SK-N-SH (cell line): ENCODE measurements at regions not wholly inside any gene's neighbourhood (a gene's known extent, or its start where the extent isn't known, plus 50 kb on each side); places are given as distances from the start of the nearest gene placed in this dataset.

Source experiments
- FOXM1 ChIP-seq: IDR thresholded peaks from 2 replicates; pipeline ENCODE4 v1.4.0; 2012; ENCODE audit warnings: low read depth, mild to moderate bottlenecking
- MAX ChIP-seq: IDR thresholded peaks from 2 replicates; pipeline ENCODE4 v1.4.0; 2012; ENCODE audit warnings: low read depth
- MXI1 ChIP-seq: IDR thresholded peaks from 2 replicates; pipeline ENCODE4 v1.6.1; 2012; ENCODE audit warnings: mild to moderate bottlenecking, low read depth, low read length, improper control_type of control experiment
- TF ChIP-seq, protein P1 (sequence below): fragments of 200-600 bp; sonication (generic); IDR thresholded peaks from 2 replicates; pipeline ENCODE4 v1.6.1; 2017; ENCODE audit warnings: antibody characterized with exemption, mild to moderate bottlenecking, moderate library complexity
- TF ChIP-seq, protein P2 (sequence below): IDR thresholded peaks from 2 replicates; pipeline ENCODE4 v1.6.1; 2012; ENCODE audit warnings: mild to moderate bottlenecking, low read depth, low read length, moderate library complexity

DNA sequence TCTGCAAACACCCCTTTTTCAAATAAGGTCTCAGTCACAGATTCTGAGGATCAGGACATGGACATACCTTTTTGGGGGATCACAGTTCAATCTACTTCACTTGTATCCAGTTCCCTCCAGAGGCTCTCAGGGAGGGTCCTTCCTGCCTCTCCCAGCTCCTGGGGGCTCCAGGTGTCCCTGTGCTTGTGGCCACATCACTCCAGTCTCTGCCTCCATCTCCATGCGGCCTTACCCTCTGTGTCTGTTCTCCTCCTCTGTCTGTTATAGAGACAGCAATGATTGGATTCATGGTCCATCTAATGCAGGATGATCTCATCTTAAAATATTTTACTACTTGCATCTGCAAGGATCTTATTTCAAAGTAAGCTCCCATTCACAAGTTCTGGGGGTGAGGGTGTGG, 269.6 kb downstream of the ASMT start:
- TF ChIP-seq, protein P1, sequence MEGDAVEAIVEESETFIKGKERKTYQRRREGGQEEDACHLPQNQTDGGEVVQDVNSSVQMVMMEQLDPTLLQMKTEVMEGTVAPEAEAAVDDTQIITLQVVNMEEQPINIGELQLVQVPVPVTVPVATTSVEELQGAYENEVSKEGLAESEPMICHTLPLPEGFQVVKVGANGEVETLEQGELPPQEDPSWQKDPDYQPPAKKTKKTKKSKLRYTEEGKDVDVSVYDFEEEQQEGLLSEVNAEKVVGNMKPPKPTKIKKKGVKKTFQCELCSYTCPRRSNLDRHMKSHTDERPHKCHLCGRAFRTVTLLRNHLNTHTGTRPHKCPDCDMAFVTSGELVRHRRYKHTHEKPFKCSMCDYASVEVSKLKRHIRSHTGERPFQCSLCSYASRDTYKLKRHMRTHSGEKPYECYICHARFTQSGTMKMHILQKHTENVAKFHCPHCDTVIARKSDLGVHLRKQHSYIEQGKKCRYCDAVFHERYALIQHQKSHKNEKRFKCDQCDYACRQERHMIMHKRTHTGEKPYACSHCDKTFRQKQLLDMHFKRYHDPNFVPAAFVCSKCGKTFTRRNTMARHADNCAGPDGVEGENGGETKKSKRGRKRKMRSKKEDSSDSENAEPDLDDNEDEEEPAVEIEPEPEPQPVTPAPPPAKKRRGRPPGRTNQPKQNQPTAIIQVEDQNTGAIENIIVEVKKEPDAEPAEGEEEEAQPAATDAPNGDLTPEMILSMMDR = no peak
- no peak for TF ChIP-seq FOXM1
- no peak for TF ChIP-seq MXI1
- no peak for TF ChIP-seq MAX
- TF ChIP-seq, protein P2, sequence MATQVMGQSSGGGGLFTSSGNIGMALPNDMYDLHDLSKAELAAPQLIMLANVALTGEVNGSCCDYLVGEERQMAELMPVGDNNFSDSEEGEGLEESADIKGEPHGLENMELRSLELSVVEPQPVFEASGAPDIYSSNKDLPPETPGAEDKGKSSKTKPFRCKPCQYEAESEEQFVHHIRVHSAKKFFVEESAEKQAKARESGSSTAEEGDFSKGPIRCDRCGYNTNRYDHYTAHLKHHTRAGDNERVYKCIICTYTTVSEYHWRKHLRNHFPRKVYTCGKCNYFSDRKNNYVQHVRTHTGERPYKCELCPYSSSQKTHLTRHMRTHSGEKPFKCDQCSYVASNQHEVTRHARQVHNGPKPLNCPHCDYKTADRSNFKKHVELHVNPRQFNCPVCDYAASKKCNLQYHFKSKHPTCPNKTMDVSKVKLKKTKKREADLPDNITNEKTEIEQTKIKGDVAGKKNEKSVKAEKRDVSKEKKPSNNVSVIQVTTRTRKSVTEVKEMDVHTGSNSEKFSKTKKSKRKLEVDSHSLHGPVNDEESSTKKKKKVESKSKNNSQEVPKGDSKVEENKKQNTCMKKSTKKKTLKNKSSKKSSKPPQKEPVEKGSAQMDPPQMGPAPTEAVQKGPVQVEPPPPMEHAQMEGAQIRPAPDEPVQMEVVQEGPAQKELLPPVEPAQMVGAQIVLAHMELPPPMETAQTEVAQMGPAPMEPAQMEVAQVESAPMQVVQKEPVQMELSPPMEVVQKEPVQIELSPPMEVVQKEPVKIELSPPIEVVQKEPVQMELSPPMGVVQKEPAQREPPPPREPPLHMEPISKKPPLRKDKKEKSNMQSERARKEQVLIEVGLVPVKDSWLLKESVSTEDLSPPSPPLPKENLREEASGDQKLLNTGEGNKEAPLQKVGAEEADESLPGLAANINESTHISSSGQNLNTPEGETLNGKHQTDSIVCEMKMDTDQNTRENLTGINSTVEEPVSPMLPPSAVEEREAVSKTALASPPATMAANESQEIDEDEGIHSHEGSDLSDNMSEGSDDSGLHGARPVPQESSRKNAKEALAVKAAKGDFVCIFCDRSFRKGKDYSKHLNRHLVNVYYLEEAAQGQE = no peak
